Endothelial cell of umbilical vein (primary cell): ENCODE measurements at regions not wholly inside any gene's neighbourhood (a gene's known extent, or its start where the extent isn't known, plus 50 kb on each side); places are given as distances from the start of the nearest gene placed in this dataset.

Source experiments
- EZH2 ChIP-seq: IDR thresholded peaks from 2 replicates; pipeline ENCODE4 v1.6.1; 2012; ENCODE audit warnings: borderline replicate concordance, low read depth, mild to moderate bottlenecking, moderate library complexity, low read length, inconsistent platforms; ENCODE audit not compliant: severe bottlenecking
- FOS ChIP-seq: IDR thresholded peaks from 2 replicates; pipeline ENCODE4 v1.6.1; 2011; ENCODE audit warnings: mild to moderate bottlenecking, low read length, moderate library complexity, borderline replicate concordance; ENCODE audit not compliant: insufficient read depth
- POLR2A ChIP-seq: IDR thresholded peaks from 2 replicates; pipeline ENCODE4 v1.6.1; 2012; ENCODE audit warnings: low read depth, mild to moderate bottlenecking, control low read depth, low read length
- POLR2AphosphoS5 ChIP-seq: IDR thresholded peaks from 2 replicates; pipeline ENCODE4 v1.6.1; 2012; ENCODE audit warnings: low read depth, mild to moderate bottlenecking, control low read depth, low read length, moderate library complexity; ENCODE audit not compliant: insufficient read depth
- TF ChIP-seq, protein P1 (sequence below), 2 donors: IDR thresholded peaks; 1 replicate in 1 of 2; 2 replicates in 1 of 2; pipeline ENCODE4 v1.5.1; 2011; ENCODE audit warnings: low read length in 2 of 2, mild to moderate bottlenecking in 2 of 2, moderate library complexity in 2 of 2, control low read depth in 1 of 2, inconsistent platforms in 1 of 2, low read depth in 1 of 2; ENCODE audit not compliant: insufficient read depth in 1 of 2; ENCODE audit errors: extremely low read depth in 1 of 2

DNA sequence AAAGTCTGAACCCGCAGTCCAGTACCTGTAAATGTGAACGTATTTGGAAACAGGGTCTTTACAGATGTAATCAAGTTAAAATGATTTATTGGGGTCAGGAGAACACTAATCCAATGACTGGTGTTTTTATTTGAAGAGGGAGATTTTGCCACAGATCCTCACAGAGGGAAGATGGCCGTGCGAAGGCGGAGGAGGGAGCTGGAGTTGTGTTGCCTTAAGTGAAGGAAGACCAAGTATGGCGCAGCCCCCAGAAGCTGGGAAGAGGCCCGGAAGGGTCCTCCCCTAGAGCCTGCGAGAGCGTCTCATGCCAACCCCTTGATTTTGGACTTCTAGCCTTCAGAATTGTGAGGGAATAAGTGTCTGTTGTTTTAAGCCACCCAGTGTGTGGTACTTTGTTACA is 102.8 kb upstream of the NUDT4 start:
- TF ChIP-seq, protein P1, sequence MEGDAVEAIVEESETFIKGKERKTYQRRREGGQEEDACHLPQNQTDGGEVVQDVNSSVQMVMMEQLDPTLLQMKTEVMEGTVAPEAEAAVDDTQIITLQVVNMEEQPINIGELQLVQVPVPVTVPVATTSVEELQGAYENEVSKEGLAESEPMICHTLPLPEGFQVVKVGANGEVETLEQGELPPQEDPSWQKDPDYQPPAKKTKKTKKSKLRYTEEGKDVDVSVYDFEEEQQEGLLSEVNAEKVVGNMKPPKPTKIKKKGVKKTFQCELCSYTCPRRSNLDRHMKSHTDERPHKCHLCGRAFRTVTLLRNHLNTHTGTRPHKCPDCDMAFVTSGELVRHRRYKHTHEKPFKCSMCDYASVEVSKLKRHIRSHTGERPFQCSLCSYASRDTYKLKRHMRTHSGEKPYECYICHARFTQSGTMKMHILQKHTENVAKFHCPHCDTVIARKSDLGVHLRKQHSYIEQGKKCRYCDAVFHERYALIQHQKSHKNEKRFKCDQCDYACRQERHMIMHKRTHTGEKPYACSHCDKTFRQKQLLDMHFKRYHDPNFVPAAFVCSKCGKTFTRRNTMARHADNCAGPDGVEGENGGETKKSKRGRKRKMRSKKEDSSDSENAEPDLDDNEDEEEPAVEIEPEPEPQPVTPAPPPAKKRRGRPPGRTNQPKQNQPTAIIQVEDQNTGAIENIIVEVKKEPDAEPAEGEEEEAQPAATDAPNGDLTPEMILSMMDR (IDR thresholded peaks at IDR 0.05; ENCODE audit: extremely low read depth in 1 of 2, insufficient read depth in 1 of 2, low read depth in 1 of 2, low read length in 2 of 2): no peak
- TF ChIP-seq EZH2: no peak
- no peak for TF ChIP-seq POLR2AphosphoS5
- TF ChIP-seq POLR2A: no peak
- no peak for TF ChIP-seq FOS
